ENCODE measurements at regions not wholly inside any gene's neighbourhood (a gene's known extent, or its start where the extent isn't known, plus 50 kb on each side); places are given as distances from the start of the nearest gene placed in this dataset.

DNA sequence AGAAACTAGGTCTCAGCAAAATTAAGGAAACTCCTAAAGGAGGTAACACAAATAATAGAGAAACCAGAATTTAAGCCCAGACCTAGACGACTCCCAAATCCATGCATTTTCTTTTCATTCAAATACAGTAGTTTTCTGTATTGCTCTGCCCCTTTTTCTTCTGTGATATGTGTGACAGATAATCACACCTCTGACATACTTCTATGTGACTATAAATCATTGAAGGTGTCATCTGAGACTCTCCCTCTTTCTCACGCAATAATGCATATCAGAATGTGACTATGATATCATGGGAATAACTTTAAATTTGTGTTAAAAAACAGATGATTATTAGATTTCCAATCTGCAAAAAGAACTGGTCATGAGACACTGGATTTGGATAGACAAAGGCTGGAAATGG is 143.0 kb upstream of the ELAC2 start:
- TF ChIP-seq, protein P1, sequence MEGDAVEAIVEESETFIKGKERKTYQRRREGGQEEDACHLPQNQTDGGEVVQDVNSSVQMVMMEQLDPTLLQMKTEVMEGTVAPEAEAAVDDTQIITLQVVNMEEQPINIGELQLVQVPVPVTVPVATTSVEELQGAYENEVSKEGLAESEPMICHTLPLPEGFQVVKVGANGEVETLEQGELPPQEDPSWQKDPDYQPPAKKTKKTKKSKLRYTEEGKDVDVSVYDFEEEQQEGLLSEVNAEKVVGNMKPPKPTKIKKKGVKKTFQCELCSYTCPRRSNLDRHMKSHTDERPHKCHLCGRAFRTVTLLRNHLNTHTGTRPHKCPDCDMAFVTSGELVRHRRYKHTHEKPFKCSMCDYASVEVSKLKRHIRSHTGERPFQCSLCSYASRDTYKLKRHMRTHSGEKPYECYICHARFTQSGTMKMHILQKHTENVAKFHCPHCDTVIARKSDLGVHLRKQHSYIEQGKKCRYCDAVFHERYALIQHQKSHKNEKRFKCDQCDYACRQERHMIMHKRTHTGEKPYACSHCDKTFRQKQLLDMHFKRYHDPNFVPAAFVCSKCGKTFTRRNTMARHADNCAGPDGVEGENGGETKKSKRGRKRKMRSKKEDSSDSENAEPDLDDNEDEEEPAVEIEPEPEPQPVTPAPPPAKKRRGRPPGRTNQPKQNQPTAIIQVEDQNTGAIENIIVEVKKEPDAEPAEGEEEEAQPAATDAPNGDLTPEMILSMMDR (IDR thresholded peaks at IDR 0.05; ENCODE audit: low read depth, low read length): no peak
- TF ChIP-seq EZH2phosphoT487 (IDR thresholded peaks at IDR 0.05; ENCODE audit: low read depth): no peak
